ENCODE measurements at regions not wholly inside any gene's neighbourhood (a gene's known extent, or its start where the extent isn't known, plus 50 kb on each side); places are given as distances from the start of the nearest gene placed in this dataset.

- intact Hi-C loops (cut with DNase I): no loop called here
- Histone ChIP-seq H3K9me3 (no peaks in the 10 kb centered on the region), H3K27me3 (no peaks in the 10 kb centered on the region), H3K4me1 (peaks cover 34% of the 10 kb centered on the region), H3K4me3 (no peak overlapping the region), H3K27ac (peak overlapping the region; percentile 46), H3K36me3 (no peaks in the 10 kb centered on the region)
- no peak for TF ChIP-seq POLR2AphosphoS5 (IDR thresholded peaks at IDR 0.05; ENCODE audit: insufficient read depth in 1 of 2, low read depth in 1 of 2)
- TF ChIP-seq, protein P1, sequence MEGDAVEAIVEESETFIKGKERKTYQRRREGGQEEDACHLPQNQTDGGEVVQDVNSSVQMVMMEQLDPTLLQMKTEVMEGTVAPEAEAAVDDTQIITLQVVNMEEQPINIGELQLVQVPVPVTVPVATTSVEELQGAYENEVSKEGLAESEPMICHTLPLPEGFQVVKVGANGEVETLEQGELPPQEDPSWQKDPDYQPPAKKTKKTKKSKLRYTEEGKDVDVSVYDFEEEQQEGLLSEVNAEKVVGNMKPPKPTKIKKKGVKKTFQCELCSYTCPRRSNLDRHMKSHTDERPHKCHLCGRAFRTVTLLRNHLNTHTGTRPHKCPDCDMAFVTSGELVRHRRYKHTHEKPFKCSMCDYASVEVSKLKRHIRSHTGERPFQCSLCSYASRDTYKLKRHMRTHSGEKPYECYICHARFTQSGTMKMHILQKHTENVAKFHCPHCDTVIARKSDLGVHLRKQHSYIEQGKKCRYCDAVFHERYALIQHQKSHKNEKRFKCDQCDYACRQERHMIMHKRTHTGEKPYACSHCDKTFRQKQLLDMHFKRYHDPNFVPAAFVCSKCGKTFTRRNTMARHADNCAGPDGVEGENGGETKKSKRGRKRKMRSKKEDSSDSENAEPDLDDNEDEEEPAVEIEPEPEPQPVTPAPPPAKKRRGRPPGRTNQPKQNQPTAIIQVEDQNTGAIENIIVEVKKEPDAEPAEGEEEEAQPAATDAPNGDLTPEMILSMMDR (IDR thresholded peaks at IDR 0.05): no peak
- TF ChIP-seq POLR2A (IDR thresholded peaks at IDR 0.05): no peak
- no peak for DNase-seq (ENCODE audit: extremely low spot score in 2 of 2)
Measured at GRCh38 chr9:134224127-134224526, 59.8 kb upstream of the RNU6ATAC start.

DNA sequence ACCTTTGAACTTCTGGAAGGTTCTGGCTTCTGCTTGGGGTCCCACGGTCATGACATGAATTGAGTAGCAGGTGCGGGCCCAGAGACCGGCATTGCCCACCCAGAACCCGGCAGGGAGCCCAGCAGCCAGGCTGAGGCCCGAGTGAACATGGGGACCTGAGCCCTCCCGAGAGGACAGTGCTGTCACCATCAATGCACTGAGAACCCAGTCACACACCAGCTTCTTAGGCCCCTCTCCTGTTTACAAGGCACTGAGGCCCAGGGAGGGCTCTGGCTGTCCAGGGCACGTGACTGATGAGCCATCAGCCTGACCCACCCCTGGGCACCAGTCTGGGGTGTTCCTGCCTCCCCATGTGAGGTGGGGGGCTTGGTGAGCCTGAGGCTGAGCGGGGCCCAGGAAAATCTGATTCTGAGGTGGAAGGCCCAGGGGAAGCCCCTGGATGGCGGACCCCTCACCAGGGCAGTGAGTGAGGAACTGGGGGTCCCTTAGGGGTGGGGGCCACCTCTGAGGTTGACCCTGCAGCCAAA is 60.3 kb upstream of the RNU6ATAC start:
- TF ChIP-seq, protein P1 (IDR thresholded peaks at IDR 0.05): no peak
- TF ChIP-seq POLR2AphosphoS5 (IDR thresholded peaks at IDR 0.05; ENCODE audit: insufficient read depth in 1 of 2, low read depth in 1 of 2) (no peak), POLR2A (IDR thresholded peaks at IDR 0.05) (no peak)

GRCh38 chr9:134225186-134225585 is 60.8 kb upstream of the RNU6ATAC start:
- DNase-seq (ENCODE audit: extremely low spot score in 2 of 2): no peak
- intact Hi-C loops (cut with DNase I): no loop called here
- no peaks in the 10 kb centered on the region for H3K27me3 ChIP-seq
- H3K36me3 ChIP-seq: no peaks in the 10 kb centered on the region
- peaks cover 37% of the 10 kb centered on the region for H3K4me1 ChIP-seq
- no peaks in the 10 kb centered on the region for H3K9me3 ChIP-seq
- no peak overlapping the region for H3K4me3 ChIP-seq
- TF ChIP-seq POLR2AphosphoS5 (IDR thresholded peaks at IDR 0.05; ENCODE audit: insufficient read depth in 1 of 2, low read depth in 1 of 2): no peak
- no peak for TF ChIP-seq POLR2A (IDR thresholded peaks at IDR 0.05)
- TF ChIP-seq, protein P1 (IDR thresholded peaks at IDR 0.05): no peak
- no peak overlapping the region for H3K27ac ChIP-seq

More for the DNA sequence above, 60.3 kb upstream of the RNU6ATAC start:
- Histone ChIP-seq H3K36me3 (no peaks in the 10 kb centered on the region), H3K27ac (peak overlapping the region; percentile 46), H3K4me3 (no peak overlapping the region), H3K27me3 (no peaks in the 10 kb centered on the region), H3K9me3 (no peaks in the 10 kb centered on the region), H3K4me1 (peaks cover 34% of the 10 kb centered on the region)
- intact Hi-C loops (cut with DNase I): no loop called here
- DNase-seq (ENCODE audit: extremely low spot score in 2 of 2): no peak

- Histone ChIP-seq H3K4me1 (peaks cover 43% of the 10 kb centered on the region), H3K27me3 (no peaks in the 10 kb centered on the region), H3K36me3 (no peaks in the 10 kb centered on the region), H3K4me3 (no peak overlapping the region), H3K9me3 (no peaks in the 10 kb centered on the region), H3K27ac (no peak overlapping the region)
- no peak for DNase-seq (ENCODE audit: extremely low spot score in 2 of 2)
- TF ChIP-seq POLR2A (IDR thresholded peaks at IDR 0.05) (no peak), POLR2AphosphoS5 (IDR thresholded peaks at IDR 0.05; ENCODE audit: insufficient read depth in 1 of 2, low read depth in 1 of 2) (no peak)
- TF ChIP-seq, protein P1 (IDR thresholded peaks at IDR 0.05): no peak
- intact Hi-C loops (cut with DNase I): no loop called here
Measured at GRCh38 chr9:134225816-134226215, 61.5 kb upstream of the RNU6ATAC start.

DNA sequence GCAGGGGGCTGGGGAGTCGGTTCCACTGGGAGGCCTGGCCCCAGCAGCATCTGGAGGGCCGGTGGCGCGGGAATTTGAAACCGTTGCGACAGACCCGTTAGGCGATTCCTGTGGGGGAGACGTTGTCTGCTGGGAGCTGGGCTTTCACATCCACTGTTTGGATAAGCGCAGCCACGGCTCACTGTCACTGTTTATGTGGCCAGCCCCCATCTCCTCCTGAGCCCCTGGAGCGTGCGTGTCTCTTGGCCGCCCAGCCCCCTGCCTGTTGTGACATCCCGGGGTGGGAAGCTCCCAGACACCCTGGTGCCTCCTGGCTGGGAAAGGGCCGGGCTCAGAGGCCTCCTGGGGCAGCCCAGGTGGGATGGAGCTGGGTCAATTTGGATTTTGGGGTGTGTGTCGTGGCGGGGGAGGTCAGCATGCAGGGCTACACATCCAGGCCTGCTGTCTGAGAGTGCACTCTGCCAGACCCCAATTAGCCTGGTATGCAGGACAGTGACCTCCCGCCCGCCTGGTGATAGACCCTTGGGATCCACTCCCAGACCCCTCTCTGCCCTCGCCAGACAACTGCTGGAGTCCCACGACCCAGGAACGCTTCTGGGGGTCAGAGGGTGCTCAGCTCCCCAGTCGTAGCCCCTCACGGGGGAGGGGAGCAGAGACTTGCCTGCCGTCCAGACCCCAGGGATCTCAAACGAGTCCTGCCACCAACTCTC is 62.0 kb upstream of the RNU6ATAC start:
- Histone ChIP-seq H3K36me3 (no peaks in the 10 kb centered on the region), H3K9me3 (no peaks in the 10 kb centered on the region), H3K4me1 (peaks cover 49% of the 10 kb centered on the region), H3K27ac (no peak overlapping the region), H3K4me3 (no peak overlapping the region), H3K27me3 (no peaks in the 10 kb centered on the region)
- DNase-seq (ENCODE audit: extremely low spot score in 2 of 2): no peak
- intact Hi-C loops (cut with DNase I): no loop called here
- TF ChIP-seq POLR2AphosphoS5 (IDR thresholded peaks at IDR 0.05; ENCODE audit: insufficient read depth in 1 of 2, low read depth in 1 of 2): peak in 1 of 2 donors; percentile 76
- TF ChIP-seq POLR2A (IDR thresholded peaks at IDR 0.05): no peak

All from vagina (tissue), 2 donors.